GM11168 (cell line): ENCODE measurements at regions not wholly inside any gene's neighbourhood (a gene's known extent, or its start where the extent isn't known, plus 50 kb on each side); places are given as distances from the start of the nearest gene placed in this dataset.

Experiments
- in situ Hi-C: fragments of 300-500 bp; cut with MboI; formaldehyde crosslinking; loops from one replicate; pipeline ENCODE4 v1.12.0; 2022; ENCODE audit warnings: low sequenced_read_pairs; ENCODE audit not compliant: unreplicated experiment

DNA sequence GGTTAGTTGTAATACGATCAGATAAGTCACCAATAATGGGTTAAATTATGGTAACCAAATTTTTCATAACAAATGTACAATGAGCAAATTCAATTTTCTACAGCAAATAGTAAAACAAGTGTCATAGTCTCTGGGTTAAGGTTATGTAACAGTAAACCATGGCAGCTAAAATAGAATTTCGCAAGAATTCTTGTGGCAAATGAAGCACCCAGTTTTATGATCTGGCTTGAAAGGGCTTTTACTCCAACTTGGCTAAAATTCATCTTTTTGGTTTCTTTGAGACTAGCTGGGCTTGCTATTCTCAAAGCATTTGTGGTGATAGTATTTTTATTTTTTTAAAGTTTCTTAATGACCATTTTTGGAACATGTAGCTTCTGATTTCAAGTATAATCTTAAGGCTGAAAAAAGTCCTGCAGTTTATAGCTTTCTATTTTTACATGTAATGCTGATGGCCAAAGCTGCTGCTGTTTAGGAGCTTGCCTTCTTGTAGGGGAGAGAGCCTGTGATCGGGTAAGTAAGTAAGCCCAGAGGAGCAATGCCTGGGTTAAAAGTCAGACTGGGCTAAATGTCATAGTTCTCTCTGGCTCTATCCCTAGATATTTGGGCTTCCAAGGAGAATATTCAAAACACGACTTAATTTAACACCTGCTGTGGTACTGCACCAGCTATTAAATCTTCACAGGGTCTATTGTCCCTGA is 55.5 kb upstream of the SYPL1 start:
- in situ Hi-C loops = no loop called here

DNA sequence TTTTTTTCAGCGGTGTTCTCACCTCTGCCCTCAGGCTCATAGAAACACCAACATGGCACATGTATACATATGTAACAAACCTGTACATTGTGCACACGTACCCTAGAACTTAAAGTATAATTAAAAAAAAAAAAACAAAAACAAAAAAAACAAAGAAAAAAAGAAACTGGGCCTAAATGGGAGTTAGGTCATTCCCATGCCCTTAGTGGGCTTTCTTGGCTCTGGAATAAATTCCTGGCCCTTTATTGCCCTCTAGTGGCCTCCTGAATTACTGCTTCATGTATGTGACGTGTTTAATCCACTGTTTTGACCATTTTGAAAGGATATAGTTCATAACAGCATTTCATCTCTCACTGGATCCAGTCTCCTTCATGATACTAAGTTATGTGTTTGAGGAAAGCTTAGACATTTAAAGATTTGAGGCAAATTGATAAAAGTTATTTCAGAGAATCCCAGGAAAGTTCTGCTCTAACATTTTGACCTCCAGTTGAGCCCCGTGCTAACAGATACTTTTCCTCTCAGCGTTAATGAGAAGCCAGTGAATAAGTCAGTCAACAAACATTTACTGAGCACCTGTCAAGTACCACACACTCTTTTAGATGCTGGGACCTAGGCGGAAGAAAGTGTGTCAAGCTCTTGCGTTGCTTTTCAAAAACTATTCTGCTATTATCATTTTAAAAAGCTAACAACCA is 54.7 kb upstream of the SYPL1 start:
- in situ Hi-C loops = no loop called here

DNA sequence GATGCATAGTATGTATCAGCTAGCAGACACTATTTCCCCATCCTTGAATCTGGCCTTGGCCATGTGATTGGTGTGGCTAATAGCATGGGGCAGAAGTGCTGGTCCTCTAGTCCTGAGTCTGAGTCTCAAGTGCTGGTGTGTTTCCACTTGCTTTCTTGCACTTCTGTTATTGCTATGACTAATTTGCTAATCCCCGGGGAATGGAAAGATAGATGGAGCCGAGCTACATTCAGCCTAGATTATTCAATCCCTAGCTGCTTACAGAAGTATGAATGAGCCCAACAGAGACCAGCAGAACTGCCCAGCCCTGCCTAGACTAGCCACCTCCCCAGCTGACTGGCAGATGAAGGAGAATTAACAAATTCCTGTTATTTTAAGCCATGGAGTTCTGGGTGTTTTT is 53.2 kb upstream of the SYPL1 start:
- in situ Hi-C loops = no loop called here

DNA sequence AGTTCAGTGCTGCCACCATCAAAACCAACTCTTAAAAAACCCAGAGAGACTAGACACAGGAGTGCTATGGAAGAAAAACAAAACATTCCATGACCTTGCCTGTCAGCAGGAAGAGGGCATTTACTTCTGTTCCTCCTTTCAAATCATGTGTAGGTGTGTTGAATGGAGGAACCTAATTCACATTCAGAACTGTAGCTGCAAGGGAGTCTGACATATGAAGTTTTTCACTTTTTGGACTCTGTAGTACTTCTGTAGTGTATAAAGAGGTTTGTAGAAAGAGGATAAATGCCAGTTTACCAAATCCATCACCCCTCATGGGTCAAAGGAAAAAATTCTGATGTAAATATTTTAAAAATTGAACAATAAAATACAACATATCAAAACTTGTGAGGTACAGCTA is 51.1 kb upstream of the SYPL1 start:
- in situ Hi-C loops = no loop called here
